Prostate gland (tissue), 2 donors: ENCODE measurements at regions not wholly inside any gene's neighbourhood (a gene's known extent, or its start where the extent isn't known, plus 50 kb on each side); places are given as distances from the start of the nearest gene placed in this dataset.

Source experiments
- DNase-seq: peaks from one replicate; pipeline ENCODE4 v3.0.0-alpha.2; 2019; ENCODE audit warnings: low spot score
- H3K27ac ChIP-seq, 2 donors: fragments of 200-600 bp; sonication (generic); 2 replicates each; pipeline ENCODE4 v1.5.1; 2017 to 2019
- H3K27me3 ChIP-seq: fragments of 200-600 bp; sonication (generic); replicated peaks from 2 replicates; pipeline ENCODE4 v1.5.1; 2019; ENCODE audit not compliant: insufficient read depth
- H3K36me3 ChIP-seq, 2 donors: fragments of 200-600 bp; sonication (generic); 1 replicate in 1 of 2; 2 replicates in 1 of 2; pipeline versions ENCODE4 v1.5.1 to v1.8.1; 2017 to 2019
- H3K4me1 ChIP-seq: fragments of 200-600 bp; sonication (generic); replicated peaks from 2 replicates; pipeline ENCODE4 v1.5.1; 2019
- H3K4me3 ChIP-seq, 2 donors: fragments of 200-600 bp; sonication (generic); 2 replicates each; pipeline ENCODE4 v1.5.1; 2017 to 2019
- H3K9me3 ChIP-seq: fragments of 200-600 bp; sonication (generic); 2 replicates; pipeline ENCODE4 v1.5.1; 2017
- POLR2A ChIP-seq: fragments of 450-650 bp; IDR thresholded peaks from one replicate; pipeline ENCODE4 v1.6.1; 2016; ENCODE audit warnings: antibody characterized with exemption, mild to moderate bottlenecking
- POLR2AphosphoS5 ChIP-seq: sonication (generic); formaldehyde crosslinking; IDR thresholded peaks from one replicate; pipeline ENCODE4 v1.6.1; 2017; ENCODE audit warnings: antibody characterized with exemption
- WGBS: methylation state at CpG from one replicate; pipeline ENCODE4 v1.1.5; 2018; 5-methylcytosine and 5-hydroxymethylcytosine counted together
- intact Hi-C: fragments of 100-400 bp; cut with DNase I; formaldehyde crosslinking; loops from one replicate; pipeline ENCODE4 v1.14.2; 2022
- TF ChIP-seq, protein P1 (sequence below), 4 experiments: fragments of 200-600 bp in 2 of 4; fragments of 450-650 bp in 2 of 4; sonication (generic) in 2 of 4; IDR thresholded peaks; 1 replicate in 3 of 4; 2 replicates in 1 of 4; pipeline ENCODE4 v1.5.1; 2016 to 2019; ENCODE audit warnings: antibody characterized with exemption in 4 of 4, mild to moderate bottlenecking in 2 of 4, moderate library complexity in 2 of 4

DNA sequence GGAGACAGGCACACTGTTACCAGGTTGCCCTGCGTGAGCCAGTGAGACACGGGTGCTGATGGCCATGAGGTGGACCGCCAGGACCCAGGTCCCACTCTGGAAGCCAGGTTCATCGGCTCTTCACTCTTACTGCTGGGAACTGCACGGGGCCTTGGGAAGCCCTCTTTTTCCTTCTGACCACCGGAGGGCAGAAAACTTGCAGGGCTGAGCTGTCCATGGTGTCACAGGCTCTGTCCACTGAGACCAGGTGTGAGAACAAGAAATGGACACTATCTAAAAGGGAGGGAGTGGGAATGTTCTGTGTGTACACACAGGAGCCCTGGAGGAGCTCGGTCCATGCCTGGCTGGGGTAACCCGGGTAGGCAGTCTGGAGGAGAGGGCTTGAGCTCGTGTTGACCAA is 93.4 kb downstream of the UQCRFS1 start:
- no peaks in the 10 kb centered on the region for H3K27me3 ChIP-seq
- H3K27ac ChIP-seq, result no peak overlapping the region
- no peaks in the 10 kb centered on the region for H3K4me1 ChIP-seq
- H3K36me3 ChIP-seq, result no peaks in the 10 kb centered on the region
- no peak overlapping the region for H3K4me3 ChIP-seq
- 62% methylated on average over 9 of the region's 9 CpGs for WGBS
- TF ChIP-seq POLR2AphosphoS5 (no peak), POLR2A (no peak)
- TF ChIP-seq, protein P1, sequence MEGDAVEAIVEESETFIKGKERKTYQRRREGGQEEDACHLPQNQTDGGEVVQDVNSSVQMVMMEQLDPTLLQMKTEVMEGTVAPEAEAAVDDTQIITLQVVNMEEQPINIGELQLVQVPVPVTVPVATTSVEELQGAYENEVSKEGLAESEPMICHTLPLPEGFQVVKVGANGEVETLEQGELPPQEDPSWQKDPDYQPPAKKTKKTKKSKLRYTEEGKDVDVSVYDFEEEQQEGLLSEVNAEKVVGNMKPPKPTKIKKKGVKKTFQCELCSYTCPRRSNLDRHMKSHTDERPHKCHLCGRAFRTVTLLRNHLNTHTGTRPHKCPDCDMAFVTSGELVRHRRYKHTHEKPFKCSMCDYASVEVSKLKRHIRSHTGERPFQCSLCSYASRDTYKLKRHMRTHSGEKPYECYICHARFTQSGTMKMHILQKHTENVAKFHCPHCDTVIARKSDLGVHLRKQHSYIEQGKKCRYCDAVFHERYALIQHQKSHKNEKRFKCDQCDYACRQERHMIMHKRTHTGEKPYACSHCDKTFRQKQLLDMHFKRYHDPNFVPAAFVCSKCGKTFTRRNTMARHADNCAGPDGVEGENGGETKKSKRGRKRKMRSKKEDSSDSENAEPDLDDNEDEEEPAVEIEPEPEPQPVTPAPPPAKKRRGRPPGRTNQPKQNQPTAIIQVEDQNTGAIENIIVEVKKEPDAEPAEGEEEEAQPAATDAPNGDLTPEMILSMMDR (IDR thresholded peaks at IDR 0.05), result no peak
- intact Hi-C loops, result no loop called here
- H3K9me3 ChIP-seq, result no peaks in the 10 kb centered on the region
- DNase-seq, result no peak

DNA sequence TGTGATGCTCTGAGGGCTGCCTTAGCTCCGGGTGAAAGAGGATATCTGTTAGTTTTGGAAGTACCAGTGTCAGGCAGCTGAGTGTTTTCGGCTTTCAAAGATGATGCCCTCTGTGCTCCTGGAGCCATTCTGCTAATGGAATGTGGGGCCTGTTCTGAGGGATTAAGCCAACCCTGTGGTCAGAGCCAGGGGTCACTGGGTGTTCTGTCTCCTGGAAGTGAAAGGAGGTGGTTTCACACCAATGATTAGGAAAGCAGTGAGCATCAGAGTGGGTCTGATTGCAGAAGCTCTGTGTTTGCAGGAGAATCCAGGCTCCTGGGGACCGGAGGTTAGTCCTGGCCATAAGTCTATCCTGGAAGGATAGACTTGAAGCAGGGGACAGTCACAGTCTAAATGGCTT is 94.6 kb downstream of the UQCRFS1 start:
- TF ChIP-seq POLR2AphosphoS5, result no peak
- TF ChIP-seq, protein P1 (IDR thresholded peaks at IDR 0.05), result no peak
- no peak for TF ChIP-seq POLR2A
- Histone ChIP-seq H3K27me3 (no peaks in the 10 kb centered on the region), H3K9me3 (no peaks in the 10 kb centered on the region), H3K36me3 (no peaks in the 10 kb centered on the region), H3K4me1 (no peaks in the 10 kb centered on the region), H3K4me3 (no peak overlapping the region), H3K27ac (no peak overlapping the region)
- no peak for DNase-seq
- intact Hi-C loops, result no loop called here
- WGBS, result 36% methylated on average over 3 of the region's 3 CpGs

DNA sequence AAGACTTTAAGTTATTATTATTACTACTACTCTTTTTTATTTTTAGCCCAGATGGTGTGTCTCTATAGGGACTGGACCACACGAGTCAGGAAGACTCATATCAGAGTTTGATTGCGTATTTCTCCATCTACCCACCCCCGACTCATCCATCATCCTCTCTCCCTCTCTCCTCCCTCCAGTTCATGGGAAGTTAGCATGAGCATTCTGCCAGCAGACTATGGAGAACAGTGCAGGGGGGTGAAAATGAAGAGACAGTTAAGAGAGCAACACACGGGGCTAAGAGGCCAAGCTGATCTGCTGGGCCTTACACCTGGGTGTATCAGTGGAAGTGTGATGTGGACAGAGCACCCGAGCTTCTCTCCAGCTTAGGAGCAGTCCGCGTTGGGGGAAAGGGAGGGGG is 95.0 kb downstream of the UQCRFS1 start:
- Histone ChIP-seq H3K27me3 (no peaks in the 10 kb centered on the region), H3K4me3 (no peak overlapping the region), H3K36me3 (no peaks in the 10 kb centered on the region), H3K4me1 (no peaks in the 10 kb centered on the region), H3K9me3 (no peaks in the 10 kb centered on the region), H3K27ac (no peak overlapping the region)
- DNase-seq, result no peak
- TF ChIP-seq POLR2AphosphoS5 (no peak), POLR2A (no peak)
- TF ChIP-seq, protein P1 (IDR thresholded peaks at IDR 0.05), result no peak
- intact Hi-C loops, result no loop called here
- WGBS, result 43% methylated on average over 7 of the region's 7 CpGs

DNA sequence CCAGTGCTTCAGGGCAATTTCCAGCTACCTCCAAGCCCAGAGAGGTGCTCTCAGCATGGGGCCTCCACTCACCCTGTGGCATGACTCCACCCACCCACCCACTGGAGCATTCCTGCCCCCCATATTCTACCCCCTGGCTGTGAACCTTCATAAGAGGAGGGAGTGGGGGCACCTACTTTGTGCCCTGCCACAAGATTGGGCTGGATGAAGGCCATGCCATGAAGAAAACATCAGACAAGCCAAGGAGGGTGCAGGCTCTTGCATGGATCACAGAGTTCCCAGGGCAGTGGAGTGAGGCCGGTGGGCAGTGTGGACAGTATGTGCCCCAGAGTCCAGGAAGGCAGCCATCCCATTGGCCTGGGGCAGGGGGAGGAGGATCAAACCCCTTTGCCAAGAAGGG is 97.8 kb downstream of the UQCRFS1 start:
- Histone ChIP-seq H3K27ac (no peak overlapping the region), H3K4me3 (no peak overlapping the region), H3K9me3 (no peaks in the 10 kb centered on the region), H3K4me1 (no peaks in the 10 kb centered on the region), H3K36me3 (no peaks in the 10 kb centered on the region), H3K27me3 (no peaks in the 10 kb centered on the region)
- 87% methylated on average over 1 of the region's 1 CpG for WGBS
- TF ChIP-seq, protein P1 (IDR thresholded peaks at IDR 0.05), result no peak
- TF ChIP-seq POLR2A, result no peak
- TF ChIP-seq POLR2AphosphoS5, result no peak
- DNase-seq, result no peak
- intact Hi-C loops, result no loop called here

DNA sequence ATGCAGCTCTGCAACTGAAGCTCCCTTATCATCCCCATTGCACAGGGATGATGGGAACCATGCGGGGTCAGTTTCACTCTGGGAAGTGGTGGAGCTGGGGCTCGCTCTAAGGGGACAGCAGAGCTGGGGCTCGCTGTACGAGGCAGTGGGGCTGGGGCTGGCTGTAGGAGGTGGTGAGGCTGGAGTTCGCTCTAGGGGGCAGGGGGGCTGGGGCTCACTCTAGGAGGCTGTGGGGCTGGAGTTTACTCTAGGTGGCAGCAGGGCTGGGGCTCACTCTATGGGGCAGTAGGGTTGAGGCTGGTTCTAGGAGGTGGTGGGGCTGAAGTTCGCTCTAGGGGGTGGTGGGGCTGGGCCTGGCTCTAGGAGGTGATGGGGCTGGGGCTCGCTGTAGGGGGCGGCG is 99.1 kb downstream of the UQCRFS1 start:
- intact Hi-C loops, result no loop called here
- Histone ChIP-seq H3K9me3 (no peaks in the 10 kb centered on the region), H3K27me3 (peaks cover 2% of the 10 kb centered on the region), H3K27ac (no peak overlapping the region), H3K4me1 (no peaks in the 10 kb centered on the region), H3K4me3 (no peak overlapping the region), H3K36me3 (no peaks in the 10 kb centered on the region)
- DNase-seq, result no peak
- no peak for TF ChIP-seq POLR2A
- TF ChIP-seq, protein P1 (IDR thresholded peaks at IDR 0.05), result no peak
- no peak for TF ChIP-seq POLR2AphosphoS5
- WGBS, result 90% methylated on average over 9 of the region's 9 CpGs
